Astrocyte (in vitro differentiated cells and primary cell): ENCODE measurements at regions not wholly inside any gene's neighbourhood (a gene's known extent, or its start where the extent isn't known, plus 50 kb on each side); places are given as distances from the start of the nearest gene placed in this dataset.

ENCODE experiments used
- EZH2 ChIP-seq: IDR thresholded peaks from 2 replicates; pipeline ENCODE4 v1.6.1; 2012; ENCODE audit warnings: mild to moderate bottlenecking, low read length, inconsistent platforms; ENCODE audit not compliant: insufficient read depth
- TF ChIP-seq, protein P1 (sequence below): IDR thresholded peaks from 2 replicates; pipeline ENCODE4 v1.5.1; 2011; ENCODE audit warnings: low read depth, mild to moderate bottlenecking, inconsistent platforms, low read length, moderate library complexity; ENCODE audit not compliant: insufficient read depth

DNA sequence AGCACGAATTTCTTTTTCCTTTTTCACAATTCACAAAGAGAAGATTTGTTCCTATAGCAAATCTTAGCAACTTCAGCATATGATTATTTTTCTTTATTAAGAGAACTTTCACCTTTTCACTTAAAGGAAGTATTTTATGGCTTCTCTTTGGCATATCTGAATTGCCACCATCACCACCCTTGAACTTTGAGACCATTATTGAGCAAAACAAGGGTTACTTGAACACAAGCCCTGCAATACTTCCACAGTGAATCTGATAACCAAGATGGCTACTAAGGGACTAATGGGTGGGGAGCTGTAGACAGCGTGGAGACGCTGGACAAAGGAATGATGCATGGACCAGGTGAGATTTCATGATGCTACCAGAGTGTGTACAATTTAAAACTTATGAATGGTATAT is 815.0 kb downstream of the LRRIQ3 start:
- TF ChIP-seq, protein P1, sequence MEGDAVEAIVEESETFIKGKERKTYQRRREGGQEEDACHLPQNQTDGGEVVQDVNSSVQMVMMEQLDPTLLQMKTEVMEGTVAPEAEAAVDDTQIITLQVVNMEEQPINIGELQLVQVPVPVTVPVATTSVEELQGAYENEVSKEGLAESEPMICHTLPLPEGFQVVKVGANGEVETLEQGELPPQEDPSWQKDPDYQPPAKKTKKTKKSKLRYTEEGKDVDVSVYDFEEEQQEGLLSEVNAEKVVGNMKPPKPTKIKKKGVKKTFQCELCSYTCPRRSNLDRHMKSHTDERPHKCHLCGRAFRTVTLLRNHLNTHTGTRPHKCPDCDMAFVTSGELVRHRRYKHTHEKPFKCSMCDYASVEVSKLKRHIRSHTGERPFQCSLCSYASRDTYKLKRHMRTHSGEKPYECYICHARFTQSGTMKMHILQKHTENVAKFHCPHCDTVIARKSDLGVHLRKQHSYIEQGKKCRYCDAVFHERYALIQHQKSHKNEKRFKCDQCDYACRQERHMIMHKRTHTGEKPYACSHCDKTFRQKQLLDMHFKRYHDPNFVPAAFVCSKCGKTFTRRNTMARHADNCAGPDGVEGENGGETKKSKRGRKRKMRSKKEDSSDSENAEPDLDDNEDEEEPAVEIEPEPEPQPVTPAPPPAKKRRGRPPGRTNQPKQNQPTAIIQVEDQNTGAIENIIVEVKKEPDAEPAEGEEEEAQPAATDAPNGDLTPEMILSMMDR, result no peak
- TF ChIP-seq EZH2, result no peak
